Thyroid gland (tissue), 4 donors: ENCODE measurements at regions not wholly inside any gene's neighbourhood (a gene's known extent, or its start where the extent isn't known, plus 50 kb on each side); places are given as distances from the start of the nearest gene placed in this dataset.

Source experiments
- DNase-seq, 2 donors: peaks; one replicate each; pipeline ENCODE4 v3.0.0-alpha.2; 2019
- H3K27ac ChIP-seq, 3 donors: fragments of 200-600 bp; sonication (generic); 1 replicate in 2 of 3; 2 replicates in 1 of 3; pipeline ENCODE4 v1.5.1; 2016 to 2019; ENCODE audit warnings: mild to moderate bottlenecking in 1 of 3, moderate library complexity in 1 of 3
- H3K27me3 ChIP-seq: fragments of 200-600 bp; sonication (generic); one replicate; pipeline ENCODE4 v1.5.1; 2019
- H3K36me3 ChIP-seq, 2 donors: fragments of 200-600 bp; sonication (generic); one replicate each; pipeline ENCODE4 v1.5.1; 2016 to 2019
- H3K4me1 ChIP-seq, 2 donors: fragments of 200-600 bp; sonication (generic); one replicate each; pipeline ENCODE4 v1.5.1; 2017 to 2019
- H3K4me3 ChIP-seq, 3 donors: fragments of 200-600 bp; sonication (generic); replicated peaks in 1 of 3; 1 replicate in 2 of 3; 2 replicates in 1 of 3; pipeline ENCODE4 v1.5.1; 2016; ENCODE audit warnings: mild to moderate bottlenecking in 1 of 3
- H3K9me3 ChIP-seq: fragments of 200-600 bp; sonication (generic); one replicate; pipeline ENCODE4 v1.5.1; 2017
- CTCF ChIP-seq, 6 experiments: fragments of 200-600 bp in 3 of 6; fragments of 450-650 bp in 3 of 6; sonication (generic) in 3 of 6; IDR thresholded peaks; one replicate each; pipeline ENCODE4 v1.5.1; 2016 to 2019; ENCODE audit warnings: antibody characterized with exemption in 6 of 6, mild to moderate bottlenecking in 2 of 6, inconsistent platforms in 1 of 6, moderate library complexity in 1 of 6
- POLR2A ChIP-seq, 2 donors: fragments of 450-650 bp; IDR thresholded peaks; one replicate each; pipeline ENCODE4 v1.6.1; 2017; ENCODE audit warnings: antibody characterized with exemption in 2 of 2, mild to moderate bottlenecking in 2 of 2, moderate library complexity in 1 of 2
- WGBS, 2 donors: methylation state at CpG; one replicate each; pipeline ENCODE4 v1.1.5; 2017; 5-methylcytosine and 5-hydroxymethylcytosine counted together
- intact Hi-C: fragments of 100-400 bp; cut with DNase I; formaldehyde crosslinking; loops from one replicate; pipeline ENCODE4 v1.15.1; 2023

GRCh38 chr3:139728414-139728813 is 50.6 kb upstream of the NMNAT3 start:
- H3K36me3 ChIP-seq, result no peaks in the 10 kb centered on the region
- TF ChIP-seq CTCF (IDR thresholded peaks at IDR 0.05) (no peak), POLR2A (IDR thresholded peaks at IDR 0.05) (no peak)
- H3K9me3 ChIP-seq, result no peaks in the 10 kb centered on the region
- WGBS, 2 donors, result 84 to 93% methylated on average over 5 of the region's 5 CpGs
- DNase-seq, result no peak
- no peak overlapping the region for H3K27ac ChIP-seq
- intact Hi-C loops, result no loop called here
- H3K4me1 ChIP-seq, result no peaks in the 10 kb centered on the region
- H3K4me3 ChIP-seq, result no peak overlapping the region
- H3K27me3 ChIP-seq, result no peaks in the 10 kb centered on the region
